Activated naive CD4-positive, alpha-beta T cell treated with anti-CD3 and anti-CD28 coated beads, Interleukin-2, amount 10 ng/mL, durations not matched to agents 7 days and 5 days (primary cell): ENCODE measurements at regions not wholly inside any gene's neighbourhood (a gene's known extent, or its start where the extent isn't known, plus 50 kb on each side); places are given as distances from the start of the nearest gene placed in this dataset.

Source experiments
- CTCF ChIA-PET: fragments of 350-600 bp; sonication (Branson Sonifier 250); formaldehyde crosslinking; loops from one replicate; lab custom pipeline; 2021; ENCODE audit warnings: antibody characterized with exemption; lab: Charles Lee
- DNase-seq: peaks from one replicate; pipeline ENCODE4 v3.0.0-alpha.2; 2020
- H3K27ac Mint-ChIP-seq: one replicate; pipeline ENCODE4 v1.8.0; 2021; ENCODE audit warnings: mild to moderate bottlenecking, moderate library complexity, mixed read lengths
- H3K27me3 Mint-ChIP-seq: one replicate; pipeline ENCODE4 v1.8.0; 2021; ENCODE audit warnings: mild to moderate bottlenecking, mixed read lengths
- H3K36me3 Mint-ChIP-seq: one replicate; pipeline ENCODE4 v1.8.0; 2021; ENCODE audit warnings: mixed read lengths
- H3K4me1 Mint-ChIP-seq: one replicate; pipeline ENCODE4 v1.8.0; 2021; ENCODE audit warnings: mixed read lengths
- H3K4me3 Mint-ChIP-seq: one replicate; pipeline ENCODE4 v1.8.0; 2021; ENCODE audit warnings: mild to moderate bottlenecking, moderate library complexity, mixed read lengths
- H3K9me3 Mint-ChIP-seq: one replicate; pipeline ENCODE4 v1.8.0; 2021; ENCODE audit warnings: mixed read lengths

GRCh38 chr12:23063206-23063605, 438.2 kb downstream of the ETNK1 start:
- Mint-ChIP-seq H3K9me3 (peaks cover 2% of the 10 kb centered on the region), H3K27ac (no peak overlapping the region), H3K4me3 (no peak overlapping the region), H3K27me3 (no peaks in the 10 kb centered on the region), H3K4me1 (no peaks in the 10 kb centered on the region), H3K36me3 (no peaks in the 10 kb centered on the region)
- CTCF ChIA-PET, result no interaction called here
- no peak for DNase-seq

DNA sequence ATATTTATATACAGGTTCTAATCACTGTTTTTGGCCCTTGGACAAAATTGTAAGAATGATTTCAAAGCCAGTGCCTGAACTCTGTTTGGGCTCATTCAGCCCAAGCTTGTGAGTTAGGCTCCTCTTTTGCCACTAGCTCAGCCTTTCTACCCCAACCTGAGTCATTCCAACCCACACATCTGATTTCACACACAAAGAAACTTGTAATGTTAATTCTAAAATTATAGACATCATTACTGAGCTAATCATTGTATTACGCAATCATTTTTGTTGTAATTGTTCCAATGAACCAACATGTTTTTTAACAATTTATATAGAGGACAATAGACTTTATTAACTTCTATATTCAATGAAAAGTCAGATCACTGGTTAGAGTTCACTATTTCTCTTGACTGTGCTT, 441.1 kb downstream of the ETNK1 start:
- Mint-ChIP-seq H3K27ac (no peak overlapping the region), H3K4me1 (no peaks in the 10 kb centered on the region), H3K9me3 (peaks cover 2% of the 10 kb centered on the region), H3K36me3 (no peaks in the 10 kb centered on the region), H3K4me3 (no peak overlapping the region), H3K27me3 (no peaks in the 10 kb centered on the region)
- CTCF ChIA-PET, result no interaction called here
- DNase-seq, result no peak

- CTCF ChIA-PET, result no interaction called here
- Mint-ChIP-seq H3K4me3 (no peak overlapping the region), H3K27me3 (no peaks in the 10 kb centered on the region), H3K9me3 (no peaks in the 10 kb centered on the region), H3K4me1 (no peaks in the 10 kb centered on the region), H3K27ac (no peak overlapping the region), H3K36me3 (no peaks in the 10 kb centered on the region)
- no peak for DNase-seq
Measured at GRCh38 chr12:23083267-23083666, 458.3 kb downstream of the ETNK1 start.

DNA sequence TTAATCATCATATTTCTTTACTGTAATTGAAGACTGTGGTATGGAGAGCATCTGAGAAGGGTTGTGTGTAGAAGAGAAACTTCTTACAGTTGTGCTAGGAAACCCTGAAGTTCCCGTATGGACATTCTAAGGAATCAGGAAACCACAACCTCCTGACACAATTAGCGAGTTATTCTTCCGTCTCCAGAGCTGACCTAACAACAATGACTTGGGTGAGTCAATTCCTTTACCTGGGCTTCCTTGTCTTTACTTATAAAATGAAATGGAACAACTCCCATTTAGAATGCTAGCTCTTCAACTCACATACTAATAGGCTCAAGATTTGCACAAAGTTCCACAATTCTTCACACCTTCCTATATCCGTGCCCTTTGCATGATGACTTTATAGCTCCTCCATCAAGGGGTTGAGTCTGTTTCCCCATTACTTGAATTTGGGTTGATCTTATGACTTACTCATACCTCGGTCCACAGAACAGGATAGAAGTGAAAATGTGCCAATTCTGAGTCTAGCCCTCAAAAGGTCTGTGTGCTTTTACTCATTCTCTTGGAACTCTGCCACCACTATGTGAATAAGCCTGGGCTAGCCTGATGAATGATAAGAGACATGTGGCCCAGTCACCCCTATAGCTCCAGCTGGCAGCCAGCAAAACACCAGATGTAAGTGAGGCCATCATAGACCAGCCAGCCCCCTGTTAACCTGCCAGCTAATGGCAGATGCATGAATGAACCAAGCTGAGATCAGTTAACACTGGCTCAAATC, 459.4 kb downstream of the ETNK1 start:
- Mint-ChIP-seq H3K9me3 (no peaks in the 10 kb centered on the region), H3K4me1 (no peaks in the 10 kb centered on the region), H3K4me3 (no peak overlapping the region), H3K36me3 (no peaks in the 10 kb centered on the region), H3K27ac (no peak overlapping the region), H3K27me3 (no peaks in the 10 kb centered on the region)
- CTCF ChIA-PET, result no interaction called here
- DNase-seq, result no peak

GRCh38 chr12:23088594-23088993, 463.6 kb downstream of the ETNK1 start:
- Mint-ChIP-seq H3K36me3 (no peaks in the 10 kb centered on the region), H3K4me1 (no peaks in the 10 kb centered on the region), H3K4me3 (no peak overlapping the region), H3K27ac (no peak overlapping the region), H3K27me3 (no peaks in the 10 kb centered on the region), H3K9me3 (no peaks in the 10 kb centered on the region)
- CTCF ChIA-PET, result no interaction called here
- no peak for DNase-seq

GRCh38 chr12:23093488-23093887, 468.5 kb downstream of the ETNK1 start:
- Mint-ChIP-seq H3K27me3 (no peaks in the 10 kb centered on the region), H3K9me3 (no peaks in the 10 kb centered on the region), H3K36me3 (no peaks in the 10 kb centered on the region), H3K27ac (no peak overlapping the region), H3K4me3 (no peak overlapping the region), H3K4me1 (no peaks in the 10 kb centered on the region)
- no peak for DNase-seq
- CTCF ChIA-PET, result no interaction called here

DNA sequence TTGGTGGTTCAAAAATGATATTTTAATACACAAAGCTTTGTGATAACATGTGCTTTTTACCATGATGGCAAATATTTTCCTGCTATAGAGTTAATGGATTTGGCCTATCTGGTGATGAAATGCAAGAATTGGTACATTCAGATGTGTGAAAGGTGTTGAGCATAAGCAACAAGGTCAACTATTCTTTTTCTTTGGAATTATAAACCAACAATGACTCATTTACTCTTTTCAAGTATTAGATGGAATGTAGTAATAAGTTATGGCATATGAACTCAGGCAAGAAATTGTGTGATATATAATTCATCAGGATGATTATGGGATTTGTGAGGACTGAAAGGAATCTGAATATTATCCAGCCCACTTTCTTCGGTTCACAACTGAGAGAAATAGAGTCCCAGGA, 471.4 kb downstream of the ETNK1 start:
- Mint-ChIP-seq H3K4me3 (no peak overlapping the region), H3K27ac (no peak overlapping the region), H3K9me3 (no peaks in the 10 kb centered on the region), H3K4me1 (no peaks in the 10 kb centered on the region), H3K36me3 (no peaks in the 10 kb centered on the region), H3K27me3 (no peaks in the 10 kb centered on the region)
- CTCF ChIA-PET, result no interaction called here
- no peak for DNase-seq

DNA sequence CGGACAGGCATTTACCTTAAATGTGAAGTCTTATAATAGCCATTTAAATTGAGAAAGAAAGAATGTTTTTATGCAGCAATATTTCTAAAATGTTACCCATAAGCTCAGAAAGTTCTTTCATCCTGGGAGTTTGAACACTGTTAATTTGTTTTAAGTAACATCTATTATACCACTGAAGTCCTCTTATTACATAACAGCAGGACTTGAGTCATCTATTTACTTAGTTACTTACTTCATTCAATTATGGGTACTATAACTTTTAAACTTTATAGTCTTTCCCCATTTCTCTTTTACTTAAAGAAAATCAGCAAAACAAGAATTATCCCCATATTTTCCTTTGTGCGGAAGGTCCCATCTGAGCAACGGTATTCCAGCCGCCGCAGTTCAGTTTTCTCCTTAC, 473.1 kb downstream of the ETNK1 start:
- Mint-ChIP-seq H3K9me3 (no peaks in the 10 kb centered on the region), H3K27ac (no peak overlapping the region), H3K4me1 (no peaks in the 10 kb centered on the region), H3K36me3 (no peaks in the 10 kb centered on the region), H3K4me3 (no peak overlapping the region), H3K27me3 (no peaks in the 10 kb centered on the region)
- CTCF ChIA-PET, result no interaction called here
- no peak for DNase-seq

- no peak overlapping the region for H3K27ac Mint-ChIP-seq
- H3K4me1 Mint-ChIP-seq, result no peaks in the 10 kb centered on the region
- no peak for DNase-seq
- no peak overlapping the region for H3K4me3 Mint-ChIP-seq
- CTCF ChIA-PET, result no interaction called here
- no peaks in the 10 kb centered on the region for H3K36me3 Mint-ChIP-seq
- no peaks in the 10 kb centered on the region for H3K27me3 Mint-ChIP-seq
- no peaks in the 10 kb centered on the region for H3K9me3 Mint-ChIP-seq
Measured at GRCh38 chr12:23098517-23098916, 473.5 kb downstream of the ETNK1 start.

DNA sequence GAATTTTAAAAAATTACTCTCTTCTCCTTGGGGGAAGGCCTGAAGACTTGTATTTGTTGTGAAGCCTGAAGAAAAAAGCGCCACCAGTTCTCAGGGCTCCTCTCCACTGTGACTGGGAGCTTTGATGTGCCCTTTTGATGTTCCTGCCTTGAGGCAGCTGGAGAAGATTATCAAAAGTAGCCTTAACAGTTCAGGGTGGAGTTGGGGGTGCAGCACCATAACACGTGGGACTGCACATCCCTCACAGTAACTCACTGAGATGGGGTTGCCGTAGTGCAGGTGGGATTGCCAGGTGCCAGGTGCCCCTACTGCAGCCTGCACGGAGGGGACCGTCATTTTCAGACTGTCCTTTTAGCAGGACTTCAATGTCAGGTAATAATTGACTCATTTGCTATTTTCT, 474.1 kb downstream of the ETNK1 start:
- CTCF ChIA-PET, result no interaction called here
- Mint-ChIP-seq H3K27me3 (no peaks in the 10 kb centered on the region), H3K36me3 (no peaks in the 10 kb centered on the region), H3K27ac (no peak overlapping the region), H3K9me3 (no peaks in the 10 kb centered on the region), H3K4me1 (no peaks in the 10 kb centered on the region), H3K4me3 (no peak overlapping the region)
- no peak for DNase-seq

DNA sequence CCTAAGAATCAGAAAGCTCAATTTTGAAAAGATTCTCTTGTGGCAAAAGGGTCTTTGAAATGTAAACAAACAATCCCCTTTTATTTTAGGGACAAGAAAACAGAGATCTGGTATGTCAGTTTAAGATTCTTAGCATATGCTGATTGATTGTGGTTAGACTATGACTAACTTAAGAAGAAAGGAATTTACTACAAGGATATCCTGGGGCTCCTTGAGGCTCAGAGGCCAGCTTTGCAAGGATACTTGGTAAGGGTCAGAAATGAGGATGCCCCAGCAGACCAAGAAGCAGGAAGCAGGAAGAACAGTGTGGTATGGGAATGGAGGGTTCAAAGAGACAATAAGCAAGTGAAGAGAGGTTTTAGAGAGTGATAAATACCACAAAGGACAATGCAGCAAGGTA, 474.6 kb downstream of the ETNK1 start:
- CTCF ChIA-PET, result no interaction called here
- Mint-ChIP-seq H3K9me3 (no peaks in the 10 kb centered on the region), H3K27ac (no peak overlapping the region), H3K4me1 (no peaks in the 10 kb centered on the region), H3K4me3 (no peak overlapping the region), H3K27me3 (no peaks in the 10 kb centered on the region), H3K36me3 (no peaks in the 10 kb centered on the region)
- no peak for DNase-seq

DNA sequence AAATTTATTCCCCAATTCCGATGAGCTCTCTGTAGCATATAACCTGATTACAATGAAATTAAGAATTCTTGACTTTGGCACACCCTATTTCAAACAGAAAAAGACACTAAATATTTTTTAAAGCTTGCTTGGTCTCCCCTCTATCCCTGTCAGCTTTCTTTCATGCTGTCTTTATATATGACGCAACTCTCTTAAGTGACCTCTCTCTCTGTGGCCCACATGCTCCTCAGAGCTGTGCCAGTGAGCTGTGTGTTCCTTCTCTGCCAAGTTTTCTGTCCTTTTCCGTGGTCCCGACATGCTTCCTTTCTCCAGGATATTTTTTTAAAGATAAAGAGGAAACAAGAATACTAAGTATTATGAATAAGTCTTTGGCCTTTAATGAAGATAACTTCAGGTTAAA, 484.0 kb downstream of the ETNK1 start:
- no peak for DNase-seq
- no peak overlapping the region for H3K27ac Mint-ChIP-seq

GRCh38 chr12:23113781-23114180, 488.8 kb downstream of the ETNK1 start:
- H3K27ac Mint-ChIP-seq, result no peak overlapping the region
- H3K36me3 Mint-ChIP-seq, result no peaks in the 10 kb centered on the region
- no peak for DNase-seq
- no peaks in the 10 kb centered on the region for H3K27me3 Mint-ChIP-seq
- H3K9me3 Mint-ChIP-seq, result no peaks in the 10 kb centered on the region
- no peaks in the 10 kb centered on the region for H3K4me1 Mint-ChIP-seq
- no peak overlapping the region for H3K4me3 Mint-ChIP-seq
- CTCF ChIA-PET, result no interaction called here

More for the DNA sequence above, 484.0 kb downstream of the ETNK1 start:
- no peaks in the 10 kb centered on the region for H3K9me3 Mint-ChIP-seq
- H3K4me1 Mint-ChIP-seq, result no peaks in the 10 kb centered on the region
- CTCF ChIA-PET, result no interaction called here
- no peaks in the 10 kb centered on the region for H3K27me3 Mint-ChIP-seq
- no peaks in the 10 kb centered on the region for H3K36me3 Mint-ChIP-seq
- no peak overlapping the region for H3K4me3 Mint-ChIP-seq

DNA sequence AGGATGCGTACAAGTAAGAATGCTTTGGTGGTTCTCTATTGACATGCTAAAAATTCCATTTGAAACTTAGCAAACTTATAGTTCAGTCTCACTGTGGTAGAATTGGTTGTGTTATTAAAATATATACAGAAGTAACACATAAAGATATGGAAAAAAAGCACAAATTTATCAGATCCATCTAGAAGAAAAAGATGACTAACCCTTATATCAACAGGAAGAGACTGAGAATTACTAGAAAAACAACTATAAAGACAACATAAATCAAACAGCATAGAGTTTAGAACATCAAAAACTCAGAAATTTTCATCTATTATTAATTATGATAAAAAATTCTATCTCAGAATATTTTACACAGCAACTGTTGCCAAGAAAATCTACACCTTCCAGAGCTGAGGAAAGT, 491.0 kb downstream of the ETNK1 start:
- no peaks in the 10 kb centered on the region for H3K4me1 Mint-ChIP-seq
- DNase-seq, result no peak
- no peak overlapping the region for H3K27ac Mint-ChIP-seq
- H3K9me3 Mint-ChIP-seq, result no peaks in the 10 kb centered on the region
- CTCF ChIA-PET, result no interaction called here
- no peak overlapping the region for H3K4me3 Mint-ChIP-seq
- H3K36me3 Mint-ChIP-seq, result no peaks in the 10 kb centered on the region
- no peaks in the 10 kb centered on the region for H3K27me3 Mint-ChIP-seq

- H3K4me1 Mint-ChIP-seq, result no peaks in the 10 kb centered on the region
- CTCF ChIA-PET, result no interaction called here
- DNase-seq, result no peak
- no peaks in the 10 kb centered on the region for H3K27me3 Mint-ChIP-seq
- no peak overlapping the region for H3K4me3 Mint-ChIP-seq
- no peaks in the 10 kb centered on the region for H3K36me3 Mint-ChIP-seq
- no peak overlapping the region for H3K27ac Mint-ChIP-seq
- H3K9me3 Mint-ChIP-seq, result no peaks in the 10 kb centered on the region
Measured at GRCh38 chr12:23126794-23127193, 501.8 kb downstream of the ETNK1 start.

- no peaks in the 10 kb centered on the region for H3K4me1 Mint-ChIP-seq
- no peak for DNase-seq
- no peak overlapping the region for H3K27ac Mint-ChIP-seq
- H3K4me3 Mint-ChIP-seq, result no peak overlapping the region
- H3K9me3 Mint-ChIP-seq, result no peaks in the 10 kb centered on the region
- CTCF ChIA-PET, result no interaction called here
- no peaks in the 10 kb centered on the region for H3K36me3 Mint-ChIP-seq
- H3K27me3 Mint-ChIP-seq, result no peaks in the 10 kb centered on the region
Measured at GRCh38 chr12:23127701-23128100, 502.7 kb downstream of the ETNK1 start.
